Loucy (cell line): ENCODE measurements at regions not wholly inside any gene's neighbourhood (a gene's known extent, or its start where the extent isn't known, plus 50 kb on each side); places are given as distances from the start of the nearest gene placed in this dataset.

ENCODE experiments used
- H2AFZ ChIP-seq: fragments of 200-600 bp; sonication (generic); 2 replicates; pipeline ENCODE4 v1.6.0; 2016; ENCODE audit warnings: antibody characterized with exemption, mild to moderate bottlenecking, low read length, moderate library complexity
- H3F3A ChIP-seq: fragments of 200-600 bp; 2 replicates; pipeline ENCODE4 v1.6.0; 2016; ENCODE audit warnings: antibody characterized with exemption, low read depth, mild to moderate bottlenecking
- H3K27me3 ChIP-seq: fragments of 200-600 bp; sonication (generic); 2 replicates; pipeline ENCODE4 v1.6.1; 2014; ENCODE audit warnings: low read length, mild to moderate bottlenecking; ENCODE audit not compliant: insufficient read depth, poor library complexity, severe bottlenecking
- H3K36me3 ChIP-seq: fragments of 200-600 bp; sonication (generic); 2 replicates; pipeline ENCODE4 v1.6.1; 2016; ENCODE audit warnings: low read length; ENCODE audit not compliant: insufficient read depth
- H3K4me1 ChIP-seq: fragments of 200-600 bp; sonication (generic); 2 replicates; pipeline ENCODE4 v1.5.1; 2014; ENCODE audit warnings: low read length, mild to moderate bottlenecking; ENCODE audit not compliant: insufficient read depth, poor library complexity, severe bottlenecking
- H3K4me2 ChIP-seq: fragments of 200-600 bp; sonication (generic); 2 replicates; pipeline ENCODE4 v1.6.0; 2014; ENCODE audit warnings: antibody characterized with exemption, low read length, low read depth, mild to moderate bottlenecking; ENCODE audit not compliant: poor library complexity, severe bottlenecking
- H3K4me3 ChIP-seq: fragments of 200-600 bp; sonication (generic); 2 replicates; pipeline ENCODE4 v1.5.1; 2014; ENCODE audit warnings: low read length, mild to moderate bottlenecking, mixed read lengths; ENCODE audit not compliant: poor library complexity, severe bottlenecking
- H3K79me2 ChIP-seq: fragments of 200-600 bp; sonication (generic); 2 replicates; pipeline ENCODE4 v1.6.1; 2014; ENCODE audit warnings: low read length; ENCODE audit not compliant: insufficient read depth
- H3K9ac ChIP-seq: fragments of 200-600 bp; sonication (generic); 2 replicates; pipeline ENCODE4 v1.6.0; 2014; ENCODE audit warnings: mild to moderate bottlenecking, low read depth, low read length, moderate library complexity; ENCODE audit not compliant: poor library complexity, severe bottlenecking
- H3K9me2 ChIP-seq: fragments of 200-600 bp; sonication (generic); replicated peaks from 2 replicates; pipeline ENCODE4 v1.6.1; 2016; ENCODE audit warnings: low read depth, low read length, mixed read lengths
- H3K9me3 ChIP-seq: fragments of 200-600 bp; sonication (generic); 2 replicates; pipeline ENCODE4 v1.6.1; 2014; ENCODE audit warnings: mild to moderate bottlenecking, antibody characterized with exemption, low read length, low read depth; ENCODE audit not compliant: insufficient read depth
- H4K20me1 ChIP-seq: fragments of 200-600 bp; sonication (generic); 2 replicates; pipeline ENCODE4 v1.6.0; 2014; ENCODE audit warnings: antibody characterized with exemption, low read length, mild to moderate bottlenecking; ENCODE audit not compliant: insufficient read depth, poor library complexity, severe bottlenecking
- CTCF ChIP-seq: fragments of 200-600 bp; sonication (generic); conservative IDR thresholded peaks from 2 replicates; pipeline ENCODE4 v1.5.1; 2014; ENCODE audit warnings: mild to moderate bottlenecking, antibody characterized with exemption, low read length
- EZH2phosphoT487 ChIP-seq: fragments of 200-600 bp; IDR thresholded peaks from 2 replicates; pipeline ENCODE4 v1.6.1; 2018; ENCODE audit warnings: antibody characterized with exemption, mild to moderate bottlenecking, moderate library complexity, borderline replicate concordance

DNA sequence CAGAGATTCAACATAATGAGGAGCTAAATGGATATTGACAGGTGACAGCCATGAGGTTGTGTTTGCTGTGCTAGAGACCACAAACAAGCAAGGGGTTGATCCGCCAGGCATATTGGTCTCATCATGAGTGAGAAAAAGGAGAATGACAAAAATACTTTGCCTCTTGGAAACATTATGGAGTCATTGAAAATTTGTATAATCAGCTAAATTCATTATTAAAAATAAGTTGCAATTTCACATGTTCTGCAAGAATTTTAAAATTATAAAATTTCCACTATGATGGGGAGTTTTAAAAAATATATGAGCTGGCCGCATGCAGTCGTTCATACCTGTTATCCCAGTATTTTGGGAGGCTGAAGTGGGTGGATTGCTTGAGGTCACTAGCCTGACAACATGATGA is 912.3 kb upstream of the SLC35B3 start:
- H4K20me1 ChIP-seq = no peaks in the 10 kb centered on the region
- H3K4me2 ChIP-seq = no peak overlapping the region
- TF ChIP-seq EZH2phosphoT487 = no peak
- no peak for TF ChIP-seq CTCF
- no peaks in the 10 kb centered on the region for H3K27me3 ChIP-seq
- no peak overlapping the region for H3K9ac ChIP-seq
- no peaks in the 10 kb centered on the region for H3K9me2 ChIP-seq
- H3K79me2 ChIP-seq = no peaks in the 10 kb centered on the region
- no peaks in the 10 kb centered on the region for H3K9me3 ChIP-seq
- H3K4me1 ChIP-seq = no peaks in the 10 kb centered on the region
- H2AFZ ChIP-seq = no peak overlapping the region
- no peaks in the 10 kb centered on the region for H3K36me3 ChIP-seq
- H3K4me3 ChIP-seq = no peak overlapping the region
- no peaks in the 10 kb centered on the region for H3F3A ChIP-seq

DNA sequence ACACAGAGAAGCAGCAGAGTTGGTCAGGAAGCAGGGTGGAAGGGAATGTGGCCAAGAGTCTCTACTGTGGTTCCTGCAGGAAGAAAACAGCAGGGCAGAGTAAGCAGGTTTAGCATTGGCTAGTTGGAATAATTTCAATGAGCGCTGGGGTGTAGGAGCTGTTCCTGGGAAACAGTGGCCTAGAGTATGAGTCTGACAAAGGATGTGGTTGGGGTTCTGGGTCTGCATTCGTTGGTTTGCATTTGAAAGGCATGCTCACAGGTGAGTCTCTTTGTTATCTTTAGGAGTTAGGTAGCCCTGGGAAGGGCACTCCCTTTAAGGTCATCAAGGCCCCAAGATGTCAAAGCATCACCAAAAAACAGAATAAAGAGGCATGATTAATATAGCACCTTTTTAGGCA is 911.6 kb upstream of the SLC35B3 start:
- Histone ChIP-seq H3K4me2 (no peak overlapping the region), H3K9ac (no peak overlapping the region), H3K9me3 (no peaks in the 10 kb centered on the region), H3F3A (no peaks in the 10 kb centered on the region), H3K36me3 (no peaks in the 10 kb centered on the region), H3K79me2 (no peaks in the 10 kb centered on the region), H2AFZ (no peak overlapping the region), H3K4me3 (no peak overlapping the region), H3K9me2 (no peaks in the 10 kb centered on the region), H4K20me1 (no peaks in the 10 kb centered on the region), H3K4me1 (no peaks in the 10 kb centered on the region), H3K27me3 (no peaks in the 10 kb centered on the region)
- TF ChIP-seq EZH2phosphoT487 = no peak
- TF ChIP-seq CTCF = no peak

DNA sequence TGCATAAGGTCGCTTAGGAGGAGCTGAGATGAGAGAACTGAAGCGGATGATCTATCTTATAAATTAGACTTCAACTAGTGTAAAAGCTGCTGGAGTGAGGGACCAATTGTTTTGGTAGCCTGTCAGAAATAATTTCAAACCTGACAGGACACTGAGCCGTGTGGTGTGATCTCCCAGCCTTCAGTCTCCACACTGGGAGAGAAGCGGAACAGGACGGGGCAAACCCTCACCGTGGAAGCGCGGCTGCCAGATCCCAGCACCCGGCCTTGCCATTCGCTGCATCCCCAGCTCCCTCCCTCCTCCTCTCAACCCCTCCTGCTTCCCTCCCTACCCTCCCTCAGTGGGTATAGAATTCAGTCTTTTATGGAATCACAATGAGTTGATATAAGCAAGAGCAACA is 900.1 kb upstream of the SLC35B3 start:
- Histone ChIP-seq H3F3A (no peaks in the 10 kb centered on the region), H4K20me1 (no peaks in the 10 kb centered on the region), H3K4me2 (no peak overlapping the region), H3K4me3 (no peak overlapping the region), H3K9me2 (no peaks in the 10 kb centered on the region), H3K79me2 (no peaks in the 10 kb centered on the region), H2AFZ (no peak overlapping the region), H3K36me3 (no peaks in the 10 kb centered on the region), H3K9me3 (no peaks in the 10 kb centered on the region), H3K9ac (no peak overlapping the region), H3K4me1 (no peaks in the 10 kb centered on the region), H3K27me3 (no peaks in the 10 kb centered on the region)
- no peak for TF ChIP-seq CTCF
- no peak for TF ChIP-seq EZH2phosphoT487
